NB4 (cell line): ENCODE measurements at regions not wholly inside any gene's neighbourhood (a gene's known extent, or its start where the extent isn't known, plus 50 kb on each side); places are given as distances from the start of the nearest gene placed in this dataset.

Experiments used
- DNase-seq: peaks from one replicate; pipeline ENCODE4 v3.0.0; 2010; ENCODE audit warnings: low read depth
- H3K4me3 ChIP-seq: one replicate; pipeline ENCODE4 v1.5.1; 2011; ENCODE audit warnings: mild to moderate bottlenecking, low read depth, low read length, moderate library complexity
- MYC ChIP-seq: IDR thresholded peaks from 2 replicates; pipeline ENCODE4 v1.6.1; 2011; ENCODE audit warnings: low read depth, low read length
- POLR2A ChIP-seq: IDR thresholded peaks from 2 replicates; pipeline ENCODE4 v1.6.1; 2011; ENCODE audit warnings: mild to moderate bottlenecking; ENCODE audit not compliant: insufficient read length; ENCODE audit errors: extremely low read depth
- TF ChIP-seq, protein P1 (sequence below): IDR thresholded peaks from 2 replicates; pipeline ENCODE4 v1.6.1; 2011; ENCODE audit warnings: low read depth, low read length
- TF ChIP-seq, protein P2 (sequence below): IDR thresholded peaks from one replicate; pipeline ENCODE4 v1.5.1; 2012; ENCODE audit warnings: low read depth, low read length

DNA sequence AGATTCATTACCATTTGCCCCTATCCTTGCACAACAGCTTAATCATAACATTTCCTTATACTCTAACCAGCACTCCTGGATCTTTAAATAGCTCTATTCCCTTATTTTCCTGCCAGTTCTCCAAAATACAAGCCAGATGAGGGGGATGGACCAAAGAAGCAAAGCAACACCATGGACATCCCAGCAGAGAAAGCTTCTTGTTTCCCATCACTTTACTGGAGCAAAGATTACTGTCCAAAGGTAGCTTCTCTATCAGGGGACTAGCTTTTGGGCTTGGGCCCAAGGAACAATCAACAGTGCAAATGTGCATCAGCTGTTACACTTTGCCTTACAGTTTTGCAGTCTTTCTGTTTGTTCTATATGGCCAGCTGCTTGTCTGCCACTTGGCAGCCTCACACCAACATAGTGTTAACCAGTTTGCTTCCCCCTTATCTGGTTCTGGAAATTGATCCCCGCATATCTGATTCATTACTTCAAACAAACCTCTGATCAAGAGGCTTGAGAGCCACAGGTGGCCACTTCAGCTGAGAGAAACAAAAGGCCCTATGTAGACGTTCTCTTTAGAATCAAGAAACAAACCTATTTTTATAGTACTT is 814.3 kb downstream of the METTL15 start:
- no peak for DNase-seq
- no peak overlapping the region for H3K4me3 ChIP-seq
- TF ChIP-seq, protein P1, sequence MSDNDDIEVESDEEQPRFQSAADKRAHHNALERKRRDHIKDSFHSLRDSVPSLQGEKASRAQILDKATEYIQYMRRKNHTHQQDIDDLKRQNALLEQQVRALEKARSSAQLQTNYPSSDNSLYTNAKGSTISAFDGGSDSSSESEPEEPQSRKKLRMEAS, result no peak
- no peak for TF ChIP-seq POLR2A
- no peak for TF ChIP-seq MYC
- TF ChIP-seq, protein P2, sequence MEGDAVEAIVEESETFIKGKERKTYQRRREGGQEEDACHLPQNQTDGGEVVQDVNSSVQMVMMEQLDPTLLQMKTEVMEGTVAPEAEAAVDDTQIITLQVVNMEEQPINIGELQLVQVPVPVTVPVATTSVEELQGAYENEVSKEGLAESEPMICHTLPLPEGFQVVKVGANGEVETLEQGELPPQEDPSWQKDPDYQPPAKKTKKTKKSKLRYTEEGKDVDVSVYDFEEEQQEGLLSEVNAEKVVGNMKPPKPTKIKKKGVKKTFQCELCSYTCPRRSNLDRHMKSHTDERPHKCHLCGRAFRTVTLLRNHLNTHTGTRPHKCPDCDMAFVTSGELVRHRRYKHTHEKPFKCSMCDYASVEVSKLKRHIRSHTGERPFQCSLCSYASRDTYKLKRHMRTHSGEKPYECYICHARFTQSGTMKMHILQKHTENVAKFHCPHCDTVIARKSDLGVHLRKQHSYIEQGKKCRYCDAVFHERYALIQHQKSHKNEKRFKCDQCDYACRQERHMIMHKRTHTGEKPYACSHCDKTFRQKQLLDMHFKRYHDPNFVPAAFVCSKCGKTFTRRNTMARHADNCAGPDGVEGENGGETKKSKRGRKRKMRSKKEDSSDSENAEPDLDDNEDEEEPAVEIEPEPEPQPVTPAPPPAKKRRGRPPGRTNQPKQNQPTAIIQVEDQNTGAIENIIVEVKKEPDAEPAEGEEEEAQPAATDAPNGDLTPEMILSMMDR, result no peak

DNA sequence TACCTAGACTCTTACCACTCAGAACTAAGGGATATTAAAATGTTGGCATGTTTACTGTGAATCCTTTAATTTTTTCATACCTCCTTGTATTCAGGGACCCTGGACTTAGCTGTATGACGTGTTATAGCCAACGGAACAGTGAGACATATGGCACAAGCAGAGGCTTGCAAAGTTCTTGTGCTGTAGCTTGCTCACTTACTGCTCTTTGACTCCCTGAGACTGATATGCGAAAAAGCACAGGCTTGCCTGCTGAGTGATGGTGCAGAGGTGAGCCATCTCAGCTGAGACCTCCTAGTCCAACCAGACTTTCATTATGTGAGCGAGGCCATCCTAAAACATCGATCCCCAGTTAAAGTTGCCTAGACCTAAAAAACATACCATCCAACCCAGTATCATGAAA is 811.0 kb downstream of the METTL15 start:
- H3K4me3 ChIP-seq, result no peak overlapping the region
- no peak for DNase-seq
- TF ChIP-seq MYC (no peak), POLR2A (no peak)
- TF ChIP-seq, protein P2, result no peak
- TF ChIP-seq, protein P1, result no peak

DNA sequence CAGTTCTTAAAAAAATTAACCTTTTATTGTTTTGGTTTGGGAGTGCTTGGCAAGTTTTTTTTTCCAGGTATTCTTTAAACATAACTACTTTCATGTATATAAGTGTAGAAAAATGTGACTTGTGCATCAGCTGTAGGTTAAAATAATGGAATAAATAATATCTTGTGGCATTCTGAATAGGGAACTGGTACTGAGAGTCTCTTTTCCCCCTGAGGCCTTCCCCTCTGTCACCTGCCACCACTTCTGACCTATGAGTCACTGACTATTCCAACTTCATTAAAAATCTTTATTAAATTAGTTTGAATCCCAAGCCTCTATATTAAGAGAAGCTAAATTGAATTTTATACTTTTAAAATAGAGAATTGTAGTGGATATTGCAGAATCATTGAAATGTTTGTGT is 805.7 kb downstream of the METTL15 start:
- DNase-seq, result no peak
- no peak overlapping the region for H3K4me3 ChIP-seq
- TF ChIP-seq MYC (no peak), POLR2A (no peak)
- TF ChIP-seq, protein P1, result no peak
- TF ChIP-seq, protein P2, result no peak

DNA sequence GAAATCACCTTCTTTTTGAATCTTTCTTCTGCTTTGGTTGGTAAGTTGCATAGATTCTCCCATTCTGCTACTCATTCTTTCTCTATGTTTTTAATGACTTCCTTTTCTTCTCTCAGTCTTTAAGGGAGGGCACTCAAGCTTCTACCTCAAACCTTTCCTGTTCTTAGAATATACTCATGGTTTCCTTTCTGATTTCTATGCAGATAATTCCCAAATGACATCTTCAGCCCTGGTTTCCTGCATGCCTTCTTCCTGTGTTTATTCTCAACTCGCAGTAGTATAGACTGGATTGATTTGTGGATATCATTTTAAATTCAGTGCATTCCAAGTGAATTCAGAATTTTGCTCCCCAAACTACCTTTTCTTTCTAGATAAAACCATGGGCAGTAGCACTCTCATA is 803.6 kb downstream of the METTL15 start:
- no peak for DNase-seq
- no peak overlapping the region for H3K4me3 ChIP-seq
- TF ChIP-seq MYC (no peak), POLR2A (no peak)
- TF ChIP-seq, protein P2, result no peak
- TF ChIP-seq, protein P1, result no peak

DNA sequence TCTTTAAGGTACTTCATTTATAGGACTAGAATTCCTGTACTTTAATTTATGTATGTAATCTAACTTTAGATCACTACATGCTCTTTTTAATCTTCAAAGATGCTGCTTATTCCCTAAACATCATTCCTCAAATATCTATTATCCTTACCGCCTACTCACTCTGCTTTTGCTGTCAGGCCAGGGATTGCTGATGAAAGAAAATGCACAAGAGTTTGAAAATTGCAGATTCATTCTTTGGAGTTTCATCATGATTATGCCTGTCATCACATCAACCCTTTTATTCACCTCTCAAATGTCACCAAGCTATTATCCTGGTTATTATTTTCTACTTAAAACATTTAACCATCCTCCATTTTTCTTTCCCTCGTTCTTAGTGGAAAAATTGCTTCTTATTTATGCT is 802.7 kb downstream of the METTL15 start:
- no peak overlapping the region for H3K4me3 ChIP-seq
- TF ChIP-seq, protein P2, result no peak
- TF ChIP-seq POLR2A, result no peak
- no peak for TF ChIP-seq MYC
- TF ChIP-seq, protein P1, result no peak
- no peak for DNase-seq
